ENCODE measurements at regions not wholly inside any gene's neighbourhood (a gene's known extent, or its start where the extent isn't known, plus 50 kb on each side); places are given as distances from the start of the nearest gene placed in this dataset.

- TF ChIP-seq CTCF (conservative IDR thresholded peaks at IDR 0.05; ENCODE audit: low read depth in 2 of 2), result no peak
- TF ChIP-seq, protein P1, sequence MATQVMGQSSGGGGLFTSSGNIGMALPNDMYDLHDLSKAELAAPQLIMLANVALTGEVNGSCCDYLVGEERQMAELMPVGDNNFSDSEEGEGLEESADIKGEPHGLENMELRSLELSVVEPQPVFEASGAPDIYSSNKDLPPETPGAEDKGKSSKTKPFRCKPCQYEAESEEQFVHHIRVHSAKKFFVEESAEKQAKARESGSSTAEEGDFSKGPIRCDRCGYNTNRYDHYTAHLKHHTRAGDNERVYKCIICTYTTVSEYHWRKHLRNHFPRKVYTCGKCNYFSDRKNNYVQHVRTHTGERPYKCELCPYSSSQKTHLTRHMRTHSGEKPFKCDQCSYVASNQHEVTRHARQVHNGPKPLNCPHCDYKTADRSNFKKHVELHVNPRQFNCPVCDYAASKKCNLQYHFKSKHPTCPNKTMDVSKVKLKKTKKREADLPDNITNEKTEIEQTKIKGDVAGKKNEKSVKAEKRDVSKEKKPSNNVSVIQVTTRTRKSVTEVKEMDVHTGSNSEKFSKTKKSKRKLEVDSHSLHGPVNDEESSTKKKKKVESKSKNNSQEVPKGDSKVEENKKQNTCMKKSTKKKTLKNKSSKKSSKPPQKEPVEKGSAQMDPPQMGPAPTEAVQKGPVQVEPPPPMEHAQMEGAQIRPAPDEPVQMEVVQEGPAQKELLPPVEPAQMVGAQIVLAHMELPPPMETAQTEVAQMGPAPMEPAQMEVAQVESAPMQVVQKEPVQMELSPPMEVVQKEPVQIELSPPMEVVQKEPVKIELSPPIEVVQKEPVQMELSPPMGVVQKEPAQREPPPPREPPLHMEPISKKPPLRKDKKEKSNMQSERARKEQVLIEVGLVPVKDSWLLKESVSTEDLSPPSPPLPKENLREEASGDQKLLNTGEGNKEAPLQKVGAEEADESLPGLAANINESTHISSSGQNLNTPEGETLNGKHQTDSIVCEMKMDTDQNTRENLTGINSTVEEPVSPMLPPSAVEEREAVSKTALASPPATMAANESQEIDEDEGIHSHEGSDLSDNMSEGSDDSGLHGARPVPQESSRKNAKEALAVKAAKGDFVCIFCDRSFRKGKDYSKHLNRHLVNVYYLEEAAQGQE (IDR thresholded peaks at IDR 0.05; ENCODE audit: unreplicated experiment), result no peak
- TF ChIP-seq JUNB (IDR thresholded peaks at IDR 0.05; ENCODE audit: unreplicated experiment), result no peak
- no peak for TF ChIP-seq NANOG (IDR thresholded peaks at IDR 0.05; ENCODE audit: borderline replicate concordance)
Observed at GRCh38 chr16:51402785-51403184, 251.7 kb upstream of the SALL1 start (continued).

GRCh38 chr16:51402298-51402697 lies 251.2 kb upstream of the SALL1 start:
- Mint-ChIP-seq H3K27ac (no peak overlapping the region), H3K4me3 (no peak overlapping the region), H3K36me3 (ENCODE audit: low read depth) (peaks cover 34% of the 10 kb centered on the region), H3K9me3 (peaks cover 30% of the 10 kb centered on the region), H3K27me3 (ENCODE audit: insufficient read depth, low read depth, poor library complexity) (peaks cover 2% of the 10 kb centered on the region), H3K4me1 (no peaks in the 10 kb centered on the region)
- Histone ChIP-seq H3K4me3 (no peak overlapping the region), H3K79me2 (replicated peaks; ENCODE audit: insufficient read depth) (no peaks in the 10 kb centered on the region), H3K9me2 (ENCODE audit: insufficient read depth) (peaks cover 15% of the 10 kb centered on the region), H3F3A (replicated peaks; ENCODE audit: low read depth) (no peaks in the 10 kb centered on the region), H3K27ac (ENCODE audit: low read depth) (no peak overlapping the region), H3K27me3 (ENCODE audit: insufficient read depth) (no peaks in the 10 kb centered on the region), H2AFZ (no peak overlapping the region), H3K4me1 (ENCODE audit: insufficient read depth) (no peaks in the 10 kb centered on the region), H4K20me1 (replicated peaks; ENCODE audit: insufficient read depth) (no peaks in the 10 kb centered on the region), H3K36me3 (ENCODE audit: insufficient read depth) (peaks cover 6% of the 10 kb centered on the region), H3K4me2 (no peak overlapping the region)
- DNase-seq (ENCODE audit: low spot score), result no peak
- ATAC-seq, result no peak
- TF ChIP-seq, protein P2, sequence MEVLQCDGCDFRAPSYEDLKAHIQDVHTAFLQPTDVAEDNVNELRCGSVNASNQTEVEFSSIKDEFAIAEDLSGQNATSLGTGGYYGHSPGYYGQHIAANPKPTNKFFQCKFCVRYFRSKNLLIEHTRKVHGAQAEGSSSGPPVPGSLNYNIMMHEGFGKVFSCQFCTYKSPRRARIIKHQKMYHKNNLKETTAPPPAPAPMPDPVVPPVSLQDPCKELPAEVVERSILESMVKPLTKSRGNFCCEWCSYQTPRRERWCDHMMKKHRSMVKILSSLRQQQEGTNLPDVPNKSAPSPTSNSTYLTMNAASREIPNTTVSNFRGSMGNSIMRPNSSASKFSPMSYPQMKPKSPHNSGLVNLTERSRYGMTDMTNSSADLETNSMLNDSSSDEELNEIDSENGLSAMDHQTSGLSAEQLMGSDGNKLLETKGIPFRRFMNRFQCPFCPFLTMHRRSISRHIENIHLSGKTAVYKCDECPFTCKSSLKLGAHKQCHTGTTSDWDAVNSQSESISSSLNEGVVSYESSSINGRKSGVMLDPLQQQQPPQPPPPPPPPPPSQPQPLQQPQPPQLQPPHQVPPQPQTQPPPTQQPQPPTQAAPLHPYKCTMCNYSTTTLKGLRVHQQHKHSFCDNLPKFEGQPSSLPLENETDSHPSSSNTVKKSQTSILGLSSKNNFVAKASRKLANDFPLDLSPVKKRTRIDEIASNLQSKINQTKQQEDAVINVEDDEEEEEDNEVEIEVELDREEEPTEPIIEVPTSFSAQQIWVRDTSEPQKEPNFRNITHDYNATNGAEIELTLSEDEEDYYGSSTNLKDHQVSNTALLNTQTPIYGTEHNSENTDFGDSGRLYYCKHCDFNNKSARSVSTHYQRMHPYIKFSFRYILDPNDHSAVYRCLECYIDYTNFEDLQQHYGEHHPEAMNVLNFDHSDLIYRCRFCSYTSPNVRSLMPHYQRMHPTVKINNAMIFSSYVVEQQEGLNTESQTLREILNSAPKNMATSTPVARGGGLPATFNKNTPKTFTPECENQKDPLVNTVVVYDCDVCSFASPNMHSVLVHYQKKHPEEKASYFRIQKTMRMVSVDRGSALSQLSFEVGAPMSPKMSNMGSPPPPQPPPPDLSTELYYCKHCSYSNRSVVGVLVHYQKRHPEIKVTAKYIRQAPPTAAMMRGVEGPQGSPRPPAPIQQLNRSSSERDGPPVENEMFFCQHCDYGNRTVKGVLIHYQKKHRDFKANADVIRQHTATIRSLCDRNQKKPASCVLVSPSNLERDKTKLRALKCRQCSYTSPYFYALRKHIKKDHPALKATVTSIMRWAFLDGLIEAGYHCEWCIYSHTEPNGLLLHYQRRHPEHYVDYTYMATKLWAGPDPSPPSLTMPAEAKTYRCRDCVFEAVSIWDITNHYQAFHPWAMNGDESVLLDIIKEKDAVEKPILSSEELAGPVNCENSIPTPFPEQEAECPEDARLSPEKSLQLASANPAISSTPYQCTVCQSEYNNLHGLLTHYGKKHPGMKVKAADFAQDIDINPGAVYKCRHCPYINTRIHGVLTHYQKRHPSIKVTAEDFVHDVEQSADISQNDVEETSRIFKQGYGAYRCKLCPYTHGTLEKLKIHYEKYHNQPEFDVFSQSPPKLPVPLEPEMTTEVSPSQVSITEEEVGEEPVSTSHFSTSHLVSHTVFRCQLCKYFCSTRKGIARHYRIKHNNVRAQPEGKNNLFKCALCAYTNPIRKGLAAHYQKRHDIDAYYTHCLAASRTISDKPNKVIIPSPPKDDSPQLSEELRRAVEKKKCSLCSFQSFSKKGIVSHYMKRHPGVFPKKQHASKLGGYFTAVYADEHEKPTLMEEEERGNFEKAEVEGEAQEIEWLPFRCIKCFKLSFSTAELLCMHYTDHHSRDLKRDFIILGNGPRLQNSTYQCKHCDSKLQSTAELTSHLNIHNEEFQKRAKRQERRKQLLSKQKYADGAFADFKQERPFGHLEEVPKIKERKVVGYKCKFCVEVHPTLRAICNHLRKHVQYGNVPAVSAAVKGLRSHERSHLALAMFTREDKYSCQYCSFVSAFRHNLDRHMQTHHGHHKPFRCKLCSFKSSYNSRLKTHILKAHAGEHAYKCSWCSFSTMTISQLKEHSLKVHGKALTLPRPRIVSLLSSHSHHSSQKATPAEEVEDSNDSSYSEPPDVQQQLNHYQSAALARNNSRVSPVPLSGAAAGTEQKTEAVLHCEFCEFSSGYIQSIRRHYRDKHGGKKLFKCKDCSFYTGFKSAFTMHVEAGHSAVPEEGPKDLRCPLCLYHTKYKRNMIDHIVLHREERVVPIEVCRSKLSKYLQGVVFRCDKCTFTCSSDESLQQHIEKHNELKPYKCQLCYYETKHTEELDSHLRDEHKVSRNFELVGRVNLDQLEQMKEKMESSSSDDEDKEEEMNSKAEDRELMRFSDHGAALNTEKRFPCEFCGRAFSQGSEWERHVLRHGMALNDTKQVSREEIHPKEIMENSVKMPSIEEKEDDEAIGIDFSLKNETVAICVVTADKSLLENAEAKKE (CRISPR knock-in tag; IDR thresholded peaks at IDR 0.05), result no peak
- no peak for TF ChIP-seq CTCF (conservative IDR thresholded peaks at IDR 0.05; ENCODE audit: low read depth in 2 of 2)
- TF ChIP-seq, protein P3, sequence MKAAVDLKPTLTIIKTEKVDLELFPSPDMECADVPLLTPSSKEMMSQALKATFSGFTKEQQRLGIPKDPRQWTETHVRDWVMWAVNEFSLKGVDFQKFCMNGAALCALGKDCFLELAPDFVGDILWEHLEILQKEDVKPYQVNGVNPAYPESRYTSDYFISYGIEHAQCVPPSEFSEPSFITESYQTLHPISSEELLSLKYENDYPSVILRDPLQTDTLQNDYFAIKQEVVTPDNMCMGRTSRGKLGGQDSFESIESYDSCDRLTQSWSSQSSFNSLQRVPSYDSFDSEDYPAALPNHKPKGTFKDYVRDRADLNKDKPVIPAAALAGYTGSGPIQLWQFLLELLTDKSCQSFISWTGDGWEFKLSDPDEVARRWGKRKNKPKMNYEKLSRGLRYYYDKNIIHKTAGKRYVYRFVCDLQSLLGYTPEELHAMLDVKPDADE (IDR thresholded peaks at IDR 0.05), result no peak
